IMR-90 (cell line): ENCODE measurements at regions not wholly inside any gene's neighbourhood (a gene's known extent, or its start where the extent isn't known, plus 50 kb on each side); places are given as distances from the start of the nearest gene placed in this dataset.

Experiments used
- ATAC-seq: fragments of 200-7000 bp; cut with Tn5 transposase; 2 replicates; pipeline ENCODE4 v1.9.1; 2020; ENCODE audit warnings: low read depth, mild to moderate bottlenecking, moderate library complexity
- BruUV-seq: library from RNA; stranded (reverse); fragments of 400-500 nt; replicated peaks from 2 replicates; lab custom pipeline; 2021; lab: Mats Ljungman, UMichigan
- CTCF ChIA-PET: fragments of 300-600 bp; formaldehyde crosslinking; extraction: SDS; loops from one replicate; lab custom pipeline; 2021; ENCODE audit warnings: antibody characterized with exemption; lab: Yijun Ruan, JAX
- POLR2A ChIA-PET: fragments of 300-600 bp; sonication (Branson Sonifier 250); formaldehyde crosslinking; loops from one replicate; lab custom pipeline; 2022; ENCODE audit warnings: antibody characterized with exemption; ENCODE audit not compliant: unreplicated experiment; lab: Charles Lee
- DNase-seq: peaks from one replicate; pipeline ENCODE4 v3.0.0; 2013
- H2AFZ ChIP-seq: replicated peaks from 2 replicates; pipeline ENCODE3; 2013; ENCODE audit warnings: low read length, mild to moderate bottlenecking; ENCODE audit not compliant: poor library complexity
- H2AK5ac ChIP-seq: 2 replicates; pipeline ENCODE4 v1.6.1; 2013; ENCODE audit warnings: low read depth, low read length, inconsistent platforms
- H2AK9ac ChIP-seq: replicated peaks from 2 replicates; pipeline ENCODE3; 2013; ENCODE audit warnings: mild to moderate bottlenecking, low read depth, low read length, moderate library complexity; ENCODE audit not compliant: poor library complexity
- H2BK120ac ChIP-seq: 2 replicates; pipeline ENCODE4 v1.6.1; 2013; ENCODE audit warnings: low read depth, low read length, inconsistent platforms
- H2BK15ac ChIP-seq: 3 replicates; pipeline ENCODE4 v1.6.1; 2013; ENCODE audit warnings: low read depth, low read length, inconsistent platforms
- H2BK20ac ChIP-seq: 2 replicates; pipeline ENCODE4 v1.6.1; 2013; ENCODE audit warnings: low read depth, mild to moderate bottlenecking, inconsistent platforms, low read length, moderate library complexity
- H2BK5ac ChIP-seq: 2 replicates; pipeline ENCODE4 v1.6.1; 2013; ENCODE audit warnings: mild to moderate bottlenecking, low read depth, low read length, inconsistent platforms; ENCODE audit not compliant: poor library complexity, severe bottlenecking
- H3K14ac ChIP-seq: replicated peaks from 2 replicates; pipeline ENCODE4 v1.6.1; 2013; ENCODE audit warnings: low read depth, low read length, inconsistent platforms
- H3K18ac ChIP-seq: 2 replicates; pipeline ENCODE4 v1.6.1; 2013; ENCODE audit warnings: low read depth, low read length, control low read depth
- H3K23ac ChIP-seq: 2 replicates; pipeline ENCODE4 v1.6.1; 2013; ENCODE audit warnings: low read depth, low read length, inconsistent platforms
- H3K27ac ChIP-seq: 2 replicates; pipeline ENCODE4 v1.5.1; 2013; ENCODE audit warnings: mild to moderate bottlenecking, control low read depth, low read length; ENCODE audit not compliant: insufficient read depth
- H3K27me3 ChIP-seq: 2 replicates; pipeline ENCODE4 v1.6.1; 2013; ENCODE audit warnings: low read length; ENCODE audit not compliant: control insufficient read depth, insufficient read depth
- H3K36me3 ChIP-seq: 2 replicates; pipeline ENCODE4 v1.6.1; 2013; ENCODE audit warnings: low read length, mixed read lengths; ENCODE audit not compliant: control insufficient read depth, insufficient read depth
- H3K4ac ChIP-seq: 2 replicates; pipeline ENCODE4 v1.6.1; 2013; ENCODE audit warnings: low read depth, low read length, inconsistent platforms
- H3K4me1 ChIP-seq: 2 replicates; pipeline ENCODE4 v1.6.1; 2013; ENCODE audit warnings: low read length, mixed read lengths; ENCODE audit not compliant: control insufficient read depth, insufficient read depth
- H3K4me2 ChIP-seq: 2 replicates; pipeline ENCODE4 v1.6.1; 2013; ENCODE audit warnings: low read depth, mild to moderate bottlenecking, control low read depth, low read length, moderate library complexity
- H3K4me3 ChIP-seq: 2 replicates; pipeline ENCODE4 v1.5.1; 2013; ENCODE audit warnings: low read depth, mild to moderate bottlenecking, control low read depth, low read length, moderate library complexity; ENCODE audit not compliant: insufficient read depth
- H3K56ac ChIP-seq: 2 replicates; pipeline ENCODE4 v1.6.1; 2013; ENCODE audit warnings: low read length, inconsistent platforms; ENCODE audit not compliant: insufficient read depth; ENCODE audit errors: extremely low read depth
- H3K79me1 ChIP-seq, 2 experiments: 2 replicates each; pipeline ENCODE4 v1.6.1; 2013; ENCODE audit warnings: low read length in 2 of 2, inconsistent platforms in 1 of 2, low read depth in 1 of 2
- H3K9ac ChIP-seq: 2 replicates; pipeline ENCODE4 v1.6.1; 2013; ENCODE audit warnings: low read depth, low read length, control low read depth
- H3K9me1 ChIP-seq: 2 replicates; pipeline ENCODE4 v1.6.1; 2013; ENCODE audit warnings: low read length, inconsistent platforms; ENCODE audit not compliant: insufficient read depth
- H3K9me3 ChIP-seq: 2 replicates; pipeline ENCODE4 v1.6.1; 2013; ENCODE audit warnings: low read length; ENCODE audit not compliant: control insufficient read depth, insufficient read depth
- H4K20me1 ChIP-seq: 2 replicates; pipeline ENCODE4 v1.6.1; 2013; ENCODE audit warnings: low read length, inconsistent platforms; ENCODE audit not compliant: insufficient read depth
- H4K5ac ChIP-seq: 2 replicates; pipeline ENCODE4 v1.6.1; 2013; ENCODE audit warnings: mild to moderate bottlenecking, low read depth, low read length, control low read depth
- H4K8ac ChIP-seq, 2 experiments: 2 replicates each; pipeline ENCODE4 v1.6.1; 2013; ENCODE audit warnings: low read depth in 2 of 2, low read length in 2 of 2, control low read depth in 1 of 2, inconsistent platforms in 1 of 2
- H4K91ac ChIP-seq: 2 replicates; pipeline ENCODE4 v1.6.1; 2013; ENCODE audit warnings: low read depth, low read length, inconsistent platforms; ENCODE audit not compliant: insufficient read depth
- CEBPB ChIP-seq: IDR thresholded peaks from 2 replicates; pipeline ENCODE4 v1.6.1; 2012; ENCODE audit warnings: low read depth, low read length, improper control_type of control experiment
- CTCF ChIP-seq: conservative IDR thresholded peaks from 2 replicates; pipeline ENCODE4 v1.5.1; 2012; ENCODE audit warnings: mild to moderate bottlenecking, low read depth, low read length, improper control_type of control experiment
- ELK1 ChIP-seq: fragments of 150-350 bp; IDR thresholded peaks from 2 replicates; pipeline ENCODE4 v1.6.1; 2016; ENCODE audit warnings: low read depth, mild to moderate bottlenecking, low read length, moderate library complexity, borderline replicate concordance
- FOS ChIP-seq: fragments of 150-350 bp; IDR thresholded peaks from 2 replicates; pipeline ENCODE4 v1.6.1; 2016; ENCODE audit warnings: low read depth, low read length
- MAFK ChIP-seq: IDR thresholded peaks from 2 replicates; pipeline ENCODE4 v1.6.1; 2012; ENCODE audit warnings: low read depth, low read length, improper control_type of control experiment
- MAZ ChIP-seq: IDR thresholded peaks from 2 replicates; pipeline ENCODE4 v1.6.1; 2012; ENCODE audit warnings: low read depth, mild to moderate bottlenecking, low read length, improper control_type of control experiment, moderate library complexity, borderline replicate concordance
- MXI1 ChIP-seq: IDR thresholded peaks from 2 replicates; pipeline ENCODE4 v1.6.1; 2012; ENCODE audit warnings: low read depth, mild to moderate bottlenecking, low read length, moderate library complexity, borderline replicate concordance
- RAD21 ChIP-seq: IDR thresholded peaks from 2 replicates; pipeline ENCODE4 v1.6.1; 2012; ENCODE audit warnings: low read length, improper control_type of control experiment
- RCOR1 ChIP-seq: IDR thresholded peaks from 2 replicates; pipeline ENCODE4 v1.6.1; 2012; ENCODE audit warnings: mild to moderate bottlenecking, low read length, improper control_type of control experiment; ENCODE audit not compliant: insufficient replicate concordance
- RFX5 ChIP-seq: IDR thresholded peaks from 2 replicates; pipeline ENCODE4 v1.8.0; 2012; ENCODE audit warnings: low read depth, mild to moderate bottlenecking, low read length, moderate library complexity
- SMC3 ChIP-seq: fragments of 150-350 bp; IDR thresholded peaks from 2 replicates; pipeline ENCODE4 v1.6.1; 2016; ENCODE audit warnings: low read depth, mild to moderate bottlenecking, antibody characterized with exemption, low read length, moderate library complexity
- USF2 ChIP-seq: fragments of 150-350 bp; IDR thresholded peaks from 2 replicates; pipeline ENCODE4 v1.6.1; 2017; ENCODE audit warnings: mild to moderate bottlenecking, antibody characterized with exemption, low read length, low read depth
- WGBS, 2 experiments: methylation state at CpG; one replicate each; pipeline versions ENCODE4 v1.1.5 to v1.1.7; 2013; ENCODE audit warnings: missing lambda C conversion rate in 2 of 2; ENCODE audit not compliant: insufficient read length in 1 of 2; ENCODE audit errors: extremely low coverage in 2 of 2; 5-methylcytosine and 5-hydroxymethylcytosine counted together
- dilution Hi-C: fragments of 300-500 bp; cut with HindIII; formaldehyde crosslinking; loops from one replicate; pipeline ENCODE4 v1.14.3; 2018; ENCODE audit warnings: low sequenced_read_pairs; ENCODE audit not compliant: unreplicated experiment
- in situ Hi-C: fragments of 300-500 bp; cut with MboI; formaldehyde crosslinking; loops from 3 replicates; pipeline ENCODE4 v1.14.3; 2019; ENCODE audit warnings: low sequenced_read_pairs, inconsistent platforms, mixed read lengths
- intact Hi-C: fragments of 100-400 bp; cut with micrococcal nuclease; formaldehyde crosslinking; loops from 2 replicates; pipeline ENCODE4 v1.10.0; 2022

DNA sequence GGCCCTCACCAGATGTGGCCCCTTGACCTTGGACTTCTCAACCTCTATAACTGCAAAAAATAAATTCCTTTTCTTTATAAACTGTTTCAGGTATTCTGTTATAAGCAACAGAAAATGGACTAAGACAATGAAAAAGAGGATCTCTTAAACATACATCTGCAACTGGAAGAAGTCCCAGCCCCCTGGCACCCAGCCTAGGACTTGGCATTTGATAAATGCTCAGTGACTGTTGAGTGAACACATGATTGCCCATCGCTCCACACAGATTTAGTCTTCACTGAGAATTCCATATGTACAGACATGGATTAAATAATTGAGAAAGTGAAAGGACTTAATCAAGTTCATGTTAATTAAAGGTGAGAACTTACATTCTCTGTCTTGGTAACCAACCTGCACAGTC lies 344.9 kb upstream of the RUNX1 start:
- no peak overlapping the region for H3K18ac ChIP-seq
- no peak overlapping the region for H4K5ac ChIP-seq
- CTCF ChIA-PET, result no interaction called here
- intact Hi-C loops (no loop called here), in situ Hi-C loops (no loop called here), dilution Hi-C loops (no loop called here)
- H3K4ac ChIP-seq, result no peak overlapping the region
- no peak overlapping the region for H3K23ac ChIP-seq
- no peak overlapping the region for H3K56ac ChIP-seq
- POLR2A ChIA-PET, result no interaction called here
- no peak for ATAC-seq
- H3K4me3 ChIP-seq, result no peak overlapping the region
- no peak for DNase-seq
- H3K4me1 ChIP-seq, result peaks cover 7% of the 10 kb centered on the region; the same call in 1 of the 2 replicates
- no TSS peak for BruUV-seq
- no peak overlapping the region for H2AK5ac ChIP-seq
- no peak overlapping the region for H2AFZ ChIP-seq
- H3K79me1 ChIP-seq, result no peaks in the 10 kb centered on the region
- no peak overlapping the region for H3K14ac ChIP-seq
- no peaks in the 10 kb centered on the region for H4K20me1 ChIP-seq
- H4K91ac ChIP-seq, result no peak overlapping the region
- no peak overlapping the region for H2AK9ac ChIP-seq
- H2BK15ac ChIP-seq, result no peak overlapping the region
- H2BK120ac ChIP-seq, result no peak overlapping the region
- H3K9me1 ChIP-seq, result peaks cover 5% of the 10 kb centered on the region; the same call in 1 of the 2 replicates
- TF ChIP-seq RCOR1 (no peak), RAD21 (no peak), MAZ (no peak), SMC3 (no peak), CEBPB (no peak), MAFK (no peak), ELK1 (no peak), FOS (no peak), RFX5 (no peak), MXI1 (no peak), CTCF (no peak), USF2 (no peak)
- no peak overlapping the region for H2BK5ac ChIP-seq
- no CpG with 5 or more reads among the region's 1 CpG for WGBS, 2 experiments
- H3K27ac ChIP-seq, result no peak overlapping the region
- H3K9ac ChIP-seq, result no peak overlapping the region
- H3K36me3 ChIP-seq, result no peaks in the 10 kb centered on the region
- no peak overlapping the region for H3K4me2 ChIP-seq
- no peaks in the 10 kb centered on the region for H3K9me3 ChIP-seq
- H2BK20ac ChIP-seq, result no peak overlapping the region
- H3K27me3 ChIP-seq, result no peaks in the 10 kb centered on the region
- H4K8ac ChIP-seq, result no peak overlapping the region
